ENCODE measurements at regions not wholly inside any gene's neighbourhood (a gene's known extent, or its start where the extent isn't known, plus 50 kb on each side); places are given as distances from the start of the nearest gene placed in this dataset.

DNA sequence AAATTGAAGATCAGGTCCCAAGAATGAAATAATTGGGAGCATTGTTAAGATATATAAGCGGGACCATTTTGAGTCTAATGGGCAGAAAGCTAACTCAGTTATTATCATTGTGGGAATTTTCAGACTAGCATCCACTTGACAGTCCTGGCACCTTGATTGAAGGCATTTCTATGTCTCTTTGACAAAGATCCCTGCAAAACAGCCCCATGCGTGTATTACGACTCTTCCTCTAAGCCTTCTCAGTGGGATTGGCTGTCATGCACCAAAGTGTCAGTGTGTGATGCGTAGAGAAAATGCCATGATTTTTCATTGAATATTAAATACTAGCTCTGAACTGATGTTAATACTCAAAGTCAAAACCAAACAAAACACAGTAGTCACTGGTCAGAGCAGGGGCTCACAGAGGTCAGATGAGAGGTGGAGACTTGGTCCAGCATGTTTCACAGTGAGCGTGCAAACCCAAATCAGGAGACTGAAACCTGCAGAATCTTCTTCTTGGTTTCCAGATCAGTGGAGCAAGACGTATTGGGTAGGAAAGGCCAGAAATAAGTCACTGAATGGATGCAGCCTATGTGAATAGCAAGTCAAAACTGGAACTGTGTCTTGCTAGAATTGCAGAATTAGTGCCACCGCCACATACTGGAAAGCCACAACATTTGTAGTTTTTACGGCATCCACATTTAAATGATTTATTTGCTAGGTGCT, 303.6 kb upstream of the AKR1E2 start:
- DNase-seq: no peak

DNA sequence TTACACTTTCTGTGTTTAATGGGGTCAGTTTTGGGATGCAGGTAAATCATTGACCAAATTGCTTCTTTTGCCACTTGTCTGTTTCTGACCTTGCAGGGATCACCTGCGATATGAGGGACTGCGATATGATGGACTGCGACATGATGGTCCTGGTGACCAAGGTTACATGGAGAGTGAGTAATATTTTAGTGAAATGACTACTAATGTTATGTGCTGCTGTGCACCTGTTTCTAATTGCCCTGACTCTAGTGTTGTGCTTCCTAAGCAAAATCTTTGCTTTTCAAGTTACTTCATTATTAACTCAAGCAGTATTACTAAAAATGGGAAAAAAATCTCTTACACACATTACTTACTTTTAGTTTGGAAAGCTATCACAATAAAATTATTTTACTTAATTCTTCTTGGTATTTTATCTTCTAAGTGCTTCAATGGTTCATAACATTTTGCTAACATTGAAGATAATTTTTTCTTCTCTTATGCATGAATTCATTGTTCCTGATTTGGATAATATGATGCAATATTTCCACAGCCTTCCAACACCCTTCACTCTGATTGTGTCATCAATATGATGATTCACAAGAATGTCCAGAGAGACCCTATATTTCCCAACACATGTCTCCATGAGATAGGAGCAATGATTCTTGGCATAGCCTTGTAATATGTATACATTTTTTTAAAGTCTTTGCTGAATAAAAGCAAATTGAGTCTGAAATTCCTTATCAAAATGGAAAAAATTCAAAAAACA, 306.2 kb upstream of the AKR1E2 start:
- peak; percentile 89 for DNase-seq

DNA sequence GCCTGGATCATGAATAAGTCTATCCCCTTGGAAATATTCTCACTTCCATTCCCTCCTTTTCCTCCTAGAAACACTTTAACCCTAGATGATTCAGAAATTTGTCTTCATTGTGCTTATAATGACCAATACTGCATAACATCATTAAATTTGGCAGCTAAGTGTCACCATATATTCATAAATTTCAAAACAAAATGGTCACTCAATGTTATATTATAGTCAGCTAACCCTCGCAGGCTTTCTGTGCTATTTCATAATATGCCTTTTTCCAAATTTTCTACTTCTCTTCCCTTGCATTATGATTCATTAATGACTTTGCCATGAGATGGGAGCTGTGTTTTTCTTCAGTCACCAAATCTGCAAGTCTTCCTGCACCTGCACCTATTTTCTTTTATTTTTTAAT, 308.3 kb upstream of the AKR1E2 start:
- no peak for DNase-seq

DNA sequence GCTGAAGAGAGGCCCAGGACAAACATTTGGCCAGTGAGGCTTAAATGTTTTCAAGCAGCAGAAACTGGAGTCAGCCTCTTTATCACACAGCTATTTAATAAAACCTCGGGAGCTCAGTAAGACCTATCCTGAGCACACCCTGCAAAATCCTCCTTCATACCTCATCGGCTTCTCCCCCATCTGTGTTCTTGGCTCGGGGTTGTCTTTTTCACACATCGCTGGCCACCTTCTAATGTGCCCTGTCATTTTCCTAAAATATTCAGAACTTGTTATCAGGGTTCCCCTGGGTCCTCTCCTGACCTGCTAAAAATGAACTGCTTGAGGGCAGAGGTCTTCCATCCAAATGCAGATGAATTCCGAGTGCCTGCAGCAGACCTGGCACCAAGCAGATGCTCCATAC, 310.3 kb upstream of the AKR1E2 start:
- no peak for DNase-seq

DNA sequence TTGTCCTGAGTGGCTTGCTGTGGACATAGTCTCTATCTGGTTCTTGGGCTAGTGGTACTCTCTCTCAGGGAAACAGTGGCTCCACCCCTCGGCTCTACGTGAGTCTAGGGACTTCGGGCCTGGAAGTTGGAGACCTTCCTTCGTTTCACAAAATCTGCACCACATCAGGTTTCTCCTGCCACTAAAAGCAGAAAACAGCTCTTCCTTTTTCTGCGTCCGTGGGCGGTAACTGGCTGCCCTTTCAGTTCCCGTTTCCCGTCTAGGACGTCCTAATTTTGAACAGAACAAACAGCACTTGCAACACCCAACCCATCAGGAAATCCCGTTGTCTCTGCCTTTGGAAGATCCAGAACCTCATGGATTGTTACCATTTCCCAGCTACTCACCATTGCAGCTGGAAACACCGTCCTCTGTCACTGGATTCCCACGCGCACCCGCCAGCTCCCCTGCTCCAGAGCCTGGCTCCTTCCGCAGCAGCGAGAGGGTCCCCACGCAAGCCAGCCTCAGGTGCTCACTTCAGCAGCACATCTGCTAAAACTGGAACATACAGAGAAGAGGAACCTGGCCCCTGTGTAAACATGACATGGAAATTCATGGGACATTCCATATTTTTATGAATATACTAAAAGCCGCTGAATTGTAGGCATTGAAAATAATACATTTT, 311.4 kb upstream of the AKR1E2 start:
- DNase-seq: no peak

DNA sequence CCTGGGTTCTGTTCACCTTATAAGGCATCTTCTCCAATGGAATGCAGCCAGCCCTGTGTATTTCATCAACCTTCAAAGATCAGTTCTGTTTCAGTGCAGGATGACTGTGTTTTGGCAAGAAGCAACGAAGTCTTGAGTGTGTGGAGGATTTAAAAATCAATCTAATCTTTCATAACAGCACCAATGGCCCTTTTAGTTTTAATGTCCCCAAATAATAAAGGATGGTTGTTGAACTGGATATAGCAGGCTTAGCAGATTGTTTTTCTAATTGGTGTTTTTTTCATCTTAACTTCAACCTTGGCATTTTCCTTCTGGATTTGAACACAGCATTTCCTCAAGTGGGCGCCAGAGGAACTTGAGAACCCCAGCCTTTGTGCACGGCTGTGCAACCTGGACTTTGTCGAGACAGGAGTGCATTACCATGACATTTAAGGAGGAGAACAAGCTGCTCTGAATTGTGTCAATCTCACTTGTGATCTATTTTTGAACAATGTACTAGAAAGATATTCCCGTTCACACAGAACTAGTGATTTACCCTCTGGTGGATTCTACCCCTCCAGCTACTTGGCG, 313.3 kb upstream of the AKR1E2 start:
- peak; percentile 90 for DNase-seq

DNA sequence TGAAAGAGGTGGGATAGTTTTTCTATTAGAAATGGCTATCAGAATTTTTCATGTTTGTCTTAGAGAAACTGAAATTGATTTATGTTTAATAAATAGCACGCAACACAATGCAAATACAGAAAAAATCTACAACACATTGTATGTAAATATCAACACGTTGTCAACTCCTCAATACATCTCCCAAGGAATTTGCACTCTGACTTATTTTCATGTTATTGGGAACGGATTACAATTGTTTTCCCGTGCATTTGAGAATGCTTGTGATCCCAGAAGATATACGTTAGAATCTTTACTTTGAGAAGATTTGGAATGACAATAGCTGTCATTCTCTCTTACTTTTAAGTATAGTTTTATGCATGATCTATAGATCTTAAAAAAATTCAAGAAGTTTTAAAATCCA, 313.8 kb upstream of the AKR1E2 start:
- DNase-seq: no peak

DNA sequence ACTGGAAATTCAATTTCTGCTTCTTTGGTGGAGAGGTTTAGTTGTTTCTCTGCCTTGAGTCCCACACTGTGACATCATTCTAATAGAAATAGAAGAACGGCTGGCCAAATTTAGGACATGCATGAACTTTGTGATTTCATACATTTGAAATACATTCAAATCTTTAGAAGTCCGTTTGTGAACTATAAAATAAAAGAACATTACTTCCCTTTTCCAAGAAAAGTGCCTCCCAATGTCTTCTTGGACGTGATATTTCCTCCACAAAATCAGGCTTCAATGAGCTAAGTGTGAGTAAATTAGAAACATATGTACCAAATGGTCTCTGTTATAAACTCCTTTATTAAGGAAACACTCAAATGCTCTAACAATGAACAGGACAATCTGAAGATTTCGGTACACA, 314.5 kb upstream of the AKR1E2 start:
- peak; percentile 65 for DNase-seq

DNA sequence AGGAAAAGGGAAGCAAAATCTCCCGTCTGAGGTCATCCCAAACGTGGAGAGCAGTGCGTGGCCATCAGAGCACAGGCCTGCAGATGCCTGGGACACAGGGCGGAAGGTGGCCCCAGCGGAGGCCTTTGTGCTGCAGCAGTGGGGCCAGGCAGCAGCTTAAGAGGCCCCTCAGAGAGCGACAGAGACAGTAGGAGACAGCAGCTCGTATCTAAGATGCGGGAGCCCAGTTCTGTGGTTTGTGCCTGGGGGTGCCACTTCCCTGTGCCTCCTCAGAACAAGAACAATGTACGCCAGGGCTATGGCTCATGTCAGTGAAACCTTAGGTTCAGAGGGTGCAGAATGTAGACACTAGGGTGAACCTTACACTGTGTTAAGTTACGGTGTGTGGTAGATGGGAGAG, 316.6 kb upstream of the AKR1E2 start:
- no peak for DNase-seq

DNA sequence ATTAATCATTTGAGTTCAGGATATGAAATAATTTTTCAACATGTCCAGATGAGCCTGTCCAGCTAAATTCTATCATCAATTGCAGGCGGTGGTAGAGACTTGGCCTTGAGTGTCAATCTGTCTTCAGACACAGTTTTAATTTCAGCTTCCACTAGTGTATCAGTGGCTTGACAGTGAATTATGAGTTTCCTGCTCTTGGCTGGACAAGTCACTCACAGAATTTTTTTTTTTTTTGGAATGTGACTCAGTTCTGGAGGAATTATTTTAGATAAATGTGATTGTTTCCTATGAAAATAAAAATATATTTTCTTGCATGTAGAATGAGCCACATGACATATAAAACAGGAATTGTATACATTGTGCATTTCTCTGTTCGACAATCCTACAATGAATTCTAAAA, 319.9 kb upstream of the AKR1E2 start:
- no peak for DNase-seq

DNA sequence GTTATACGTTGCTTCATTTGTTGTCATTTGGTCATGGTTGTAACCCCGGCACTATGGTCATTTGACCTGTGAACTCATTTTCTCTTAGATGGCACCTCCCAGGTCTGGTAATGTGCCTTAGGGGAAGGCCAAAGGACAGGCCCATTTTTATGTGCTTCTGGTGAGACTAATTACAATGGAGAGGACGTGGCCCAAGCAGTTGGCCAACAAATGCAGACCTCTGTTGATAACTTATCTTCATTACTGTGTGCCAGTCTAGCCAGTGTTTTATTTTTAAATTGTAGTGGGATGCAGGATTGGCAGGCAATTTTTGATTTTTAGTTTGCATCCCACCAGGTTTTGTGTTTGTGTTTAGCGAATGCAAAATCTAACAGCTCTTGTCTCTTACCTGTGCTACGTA, 321.5 kb upstream of the AKR1E2 start:
- no peak for DNase-seq

DNA sequence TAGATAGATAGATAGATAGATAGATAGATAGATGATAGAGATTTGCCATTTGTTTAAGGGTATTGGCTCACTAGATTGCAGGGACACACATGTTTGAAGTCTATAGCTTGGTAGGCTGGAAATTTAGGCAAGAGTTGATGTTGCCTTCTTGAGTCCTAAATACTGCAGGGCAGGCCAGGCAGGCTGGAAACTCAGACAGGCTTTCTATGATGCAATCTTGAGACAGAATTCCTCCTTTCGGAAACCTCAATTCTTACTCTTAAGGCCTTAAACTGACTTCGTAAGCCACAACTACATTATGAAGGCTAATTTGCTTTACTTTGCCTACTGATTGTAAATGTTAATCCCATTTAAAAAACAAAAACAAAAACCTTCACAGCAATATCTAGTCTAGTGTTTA, 322.9 kb upstream of the AKR1E2 start:
- DNase-seq: peak; percentile 33

DNA sequence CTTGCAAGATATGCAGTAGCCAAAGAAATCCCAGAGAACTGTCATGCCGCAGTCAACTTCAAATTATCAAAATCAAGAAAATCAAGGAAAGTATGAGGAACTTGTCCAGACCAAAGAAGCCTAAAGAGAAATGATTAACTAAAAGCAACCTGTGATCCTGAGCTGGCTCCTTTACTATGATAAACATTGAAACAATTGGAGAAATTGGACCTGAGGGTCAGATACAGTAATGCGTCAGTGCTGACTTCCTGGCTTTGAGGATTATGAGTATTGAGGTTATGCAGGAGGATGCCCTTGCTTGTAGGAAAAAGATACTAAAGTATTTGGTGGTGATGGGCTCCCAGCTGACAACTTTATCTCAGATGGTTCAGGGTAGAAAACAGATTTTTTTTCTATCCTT, 324.7 kb upstream of the AKR1E2 start:
- no peak for DNase-seq

DNA sequence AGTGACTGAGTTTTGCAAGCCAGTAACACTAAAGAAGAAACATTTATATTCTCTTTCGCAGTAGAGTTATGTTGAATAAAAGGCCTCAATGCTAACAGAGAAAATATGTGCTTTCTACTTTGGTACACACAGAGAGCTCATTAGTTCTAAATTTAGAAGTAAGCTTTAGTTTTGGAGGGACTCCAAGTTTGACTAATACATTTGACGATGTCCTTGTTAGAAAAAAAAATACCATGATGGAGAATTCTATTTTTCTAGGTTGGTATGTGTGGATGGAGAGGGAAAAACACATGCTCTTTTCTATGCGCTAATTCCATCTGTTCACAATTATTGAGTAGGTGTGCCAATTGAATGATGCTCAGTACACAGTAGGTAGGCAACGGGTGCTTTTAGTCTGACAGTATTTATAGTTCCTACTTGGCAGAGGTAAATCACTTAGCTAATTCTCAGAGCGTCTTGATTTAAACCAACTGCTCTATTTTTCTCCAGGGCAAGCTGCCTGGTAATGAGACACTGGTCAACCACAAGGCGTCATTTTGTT, 327.2 kb upstream of the AKR1E2 start:
- peak; percentile 97 for DNase-seq

DNA sequence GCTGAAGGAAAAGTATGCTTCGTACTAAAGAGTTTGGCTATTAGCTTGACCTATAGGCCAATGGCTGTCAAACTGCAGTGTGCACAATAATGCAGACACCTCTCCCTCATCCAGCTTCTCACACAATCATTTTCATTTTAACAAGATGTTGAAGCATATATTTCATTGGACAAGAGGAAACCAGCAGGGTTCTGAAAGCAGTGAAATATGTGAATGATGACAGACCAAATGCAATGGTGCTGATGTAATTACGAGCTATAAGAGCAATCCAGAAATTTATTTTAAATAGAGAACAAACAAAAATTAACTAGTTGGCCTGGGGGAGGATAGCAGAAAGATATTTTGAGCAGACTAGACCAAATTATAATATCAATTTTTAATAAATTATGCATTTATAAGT, 331.5 kb upstream of the AKR1E2 start:
- peak; percentile 59 for DNase-seq

DNA sequence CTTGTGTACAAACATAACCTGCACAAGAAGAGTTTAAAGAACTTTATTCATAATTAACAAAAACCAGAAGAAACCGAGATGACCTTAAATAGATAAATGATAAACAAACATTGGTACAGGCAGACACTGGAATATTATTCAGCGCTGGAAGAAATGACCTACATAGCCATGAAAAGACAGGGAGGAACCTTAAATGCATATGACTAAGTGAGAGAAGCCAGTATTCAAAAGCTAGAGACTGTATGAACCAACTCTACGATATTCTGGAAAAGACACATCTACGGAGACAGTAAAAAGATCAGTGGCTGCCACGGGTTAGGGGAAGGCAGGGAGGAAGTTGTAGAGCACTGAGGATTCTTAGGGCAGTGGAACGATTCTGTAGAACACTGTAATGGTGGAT, 333.8 kb upstream of the AKR1E2 start:
- DNase-seq: no peak

DNA sequence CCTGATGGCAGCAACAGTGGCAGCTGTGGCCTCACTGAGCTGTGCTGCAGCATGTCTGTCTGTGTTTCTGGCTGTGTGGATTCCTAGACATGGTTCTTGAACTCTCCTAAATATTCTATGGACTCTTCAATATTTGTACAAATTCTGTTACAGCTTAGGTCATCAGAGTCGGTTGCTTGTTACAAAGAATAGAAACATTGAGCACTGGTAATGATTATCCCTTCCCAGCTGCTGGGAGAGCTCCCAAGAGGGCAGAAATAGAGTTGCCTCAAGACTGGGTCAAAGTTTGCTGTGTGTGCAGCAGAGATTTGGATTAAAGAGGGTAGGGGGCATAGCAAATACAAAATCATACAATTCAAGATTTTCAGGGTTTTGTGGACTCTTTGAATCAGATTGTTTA, 337.1 kb upstream of the AKR1E2 start:
- DNase-seq: peak; percentile 26

DNA sequence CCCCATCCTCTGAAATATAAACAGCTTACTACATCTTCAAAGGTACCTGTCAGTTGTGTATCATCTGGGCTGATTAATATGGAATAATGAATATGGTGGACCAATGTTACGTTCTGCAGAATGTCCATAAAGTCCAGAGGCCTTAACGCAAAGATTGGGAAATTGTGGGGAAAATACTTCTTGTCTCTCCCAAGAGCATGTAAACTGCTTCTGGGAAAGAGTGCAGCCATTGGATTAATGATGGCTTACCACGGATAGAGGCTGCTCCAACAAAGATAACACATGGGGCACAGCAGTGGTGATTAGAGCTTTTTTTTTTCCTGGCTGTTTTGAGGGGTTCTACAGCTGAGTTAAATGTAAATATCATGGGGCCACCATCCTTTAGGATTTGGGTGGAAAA, 340.4 kb upstream of the AKR1E2 start:
- no peak for DNase-seq

DNA sequence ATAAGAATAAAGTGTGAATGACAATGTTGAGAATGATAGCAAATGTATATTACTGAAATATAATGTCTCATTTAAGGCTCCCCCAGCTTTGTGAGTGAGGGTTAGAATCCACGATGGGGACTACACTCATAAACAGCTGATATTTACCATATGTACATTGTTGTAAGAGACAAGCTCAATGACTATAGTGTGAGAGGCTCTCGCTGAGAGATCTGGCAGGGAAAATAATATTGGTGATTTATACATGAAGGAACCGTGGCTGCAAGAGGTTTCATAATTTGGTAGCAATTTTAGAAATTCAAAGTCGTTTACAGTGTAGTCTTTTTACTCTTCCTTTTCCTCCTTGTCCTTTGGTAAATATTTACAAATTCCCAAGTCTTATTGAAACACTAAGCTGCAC, 342.2 kb upstream of the AKR1E2 start:
- DNase-seq: no peak

DNA sequence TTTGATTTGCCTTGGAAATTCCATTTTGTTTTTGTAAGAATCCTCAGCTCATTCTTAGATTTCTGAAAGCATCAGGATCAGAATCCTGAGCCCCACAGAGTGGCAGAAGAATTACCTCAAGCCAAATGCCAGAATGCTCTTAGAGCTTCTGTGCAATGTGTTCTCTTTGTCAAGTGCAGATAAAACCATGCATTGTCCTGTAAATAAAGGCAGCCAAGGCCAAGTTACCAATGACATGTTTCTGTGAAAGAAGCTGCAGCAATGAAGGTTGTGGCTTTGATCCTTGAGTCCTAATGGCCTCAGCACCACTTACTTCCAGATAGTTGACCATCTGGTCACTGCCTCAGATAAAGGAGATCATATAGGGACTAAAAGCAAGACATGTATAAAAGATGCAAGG, 343.3 kb upstream of the AKR1E2 start:
- DNase-seq: no peak

DNA sequence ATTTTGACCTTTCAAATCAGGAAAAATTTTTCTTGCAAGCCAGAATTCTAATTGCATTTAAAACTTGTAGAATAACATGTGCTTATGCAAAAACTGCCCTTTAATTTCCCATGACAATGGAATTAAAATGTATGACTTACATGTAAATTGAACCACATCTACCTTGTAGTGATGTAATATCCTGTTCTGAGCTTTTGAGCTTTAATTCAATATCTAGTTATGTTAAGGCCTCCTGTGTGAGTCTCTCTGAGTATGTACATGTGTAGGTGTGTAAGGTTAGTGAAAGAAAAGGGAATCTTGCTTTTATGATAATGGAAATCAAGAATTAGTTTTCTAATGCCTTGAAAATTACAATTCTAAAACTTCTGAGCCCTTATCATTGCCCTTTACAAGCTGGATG, 344.8 kb upstream of the AKR1E2 start:
- DNase-seq: no peak

DNA sequence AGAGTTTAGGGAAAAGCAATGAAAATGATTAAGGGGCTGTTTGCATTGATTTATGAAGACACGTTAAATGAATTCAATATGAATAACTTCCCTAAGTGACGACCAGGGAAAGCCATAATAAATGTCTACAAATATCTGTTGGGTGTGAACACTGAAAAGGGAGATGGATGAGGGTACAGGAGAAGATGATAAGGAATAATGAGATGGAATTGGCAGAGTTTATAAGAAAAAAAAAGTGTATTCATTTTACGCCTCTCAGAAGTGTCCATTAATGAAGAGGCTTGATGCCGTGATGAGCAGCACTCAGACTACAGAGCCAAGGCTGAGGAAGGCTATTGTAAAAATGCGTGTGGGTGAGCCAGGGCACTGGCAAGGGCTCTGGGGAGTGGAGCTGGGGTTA, 346.7 kb upstream of the AKR1E2 start:
- DNase-seq: no peak

DNA sequence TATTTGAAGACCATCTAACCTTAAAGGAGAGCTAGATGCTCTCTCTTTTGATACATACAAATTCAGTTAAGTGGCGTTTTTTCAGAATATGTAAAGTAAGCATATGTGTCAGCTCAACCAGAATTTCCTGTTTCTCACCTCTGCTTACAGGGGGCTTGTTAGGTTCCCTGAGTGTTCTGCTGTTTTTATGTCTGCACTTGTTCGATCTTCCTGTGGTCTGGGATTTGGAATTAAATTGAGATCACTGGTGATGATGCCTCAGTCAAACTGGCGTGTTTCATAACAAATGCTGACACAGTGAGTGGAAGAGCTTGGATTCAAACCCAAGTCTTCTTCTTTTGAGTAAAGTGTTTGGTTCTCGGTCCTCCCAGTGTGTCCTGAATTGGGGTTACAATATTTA, 348.3 kb upstream of the AKR1E2 start:
- no peak for DNase-seq

Measured in fibroblast of skin of right quadriceps (primary cell).